ENCODE measurements at regions not wholly inside any gene's neighbourhood (a gene's known extent, or its start where the extent isn't known, plus 50 kb on each side); places are given as distances from the start of the nearest gene placed in this dataset.

- in situ Hi-C loops (cut with MboI; ENCODE audit: low pct_unique_long_range_greater_than_20kb, low sequenced_read_pairs, unreplicated experiment), result no loop called here
- no peak for DNase-seq (ENCODE audit: low spot score)
- no peak for TF ChIP-seq CTCF (IDR thresholded peaks at IDR 0.05; ENCODE audit: extremely low read depth, insufficient read depth, missing control alignments)
Observed at GRCh38 chr1:4213366-4213973, 313.4 kb upstream of the C1orf174 start.

GRCh38 chr1:4214826-4215225, 314.8 kb upstream of the C1orf174 start:
- in situ Hi-C loops (cut with MboI; ENCODE audit: low pct_unique_long_range_greater_than_20kb, low sequenced_read_pairs, unreplicated experiment), result no loop called here
- no peak for TF ChIP-seq CTCF (IDR thresholded peaks at IDR 0.05; ENCODE audit: extremely low read depth, insufficient read depth, missing control alignments)

GRCh38 chr1:4215391-4215790, 315.3 kb upstream of the C1orf174 start:
- TF ChIP-seq CTCF (IDR thresholded peaks at IDR 0.05; ENCODE audit: extremely low read depth, insufficient read depth, missing control alignments), result no peak
- in situ Hi-C loops (cut with MboI; ENCODE audit: low pct_unique_long_range_greater_than_20kb, low sequenced_read_pairs, unreplicated experiment), result no loop called here
- DNase-seq (ENCODE audit: low spot score), result no peak

More at GRCh38 chr1:4214826-4215225, 314.8 kb upstream of the C1orf174 start:
- DNase-seq (ENCODE audit: low spot score), result no peak

- in situ Hi-C loops (cut with MboI; ENCODE audit: low pct_unique_long_range_greater_than_20kb, low sequenced_read_pairs, unreplicated experiment), result no loop called here
- no peak for TF ChIP-seq CTCF (IDR thresholded peaks at IDR 0.05; ENCODE audit: extremely low read depth, insufficient read depth, missing control alignments)
- DNase-seq (ENCODE audit: low spot score), result no peak
Observed at GRCh38 chr1:4216231-4216630, 316.2 kb upstream of the C1orf174 start.

- no peak for DNase-seq (ENCODE audit: low spot score)
- in situ Hi-C loops (cut with MboI; ENCODE audit: low pct_unique_long_range_greater_than_20kb, low sequenced_read_pairs, unreplicated experiment), result no loop called here
- TF ChIP-seq CTCF (IDR thresholded peaks at IDR 0.05; ENCODE audit: extremely low read depth, insufficient read depth, missing control alignments), result no peak
Observed at GRCh38 chr1:4218619-4219018, 318.5 kb upstream of the C1orf174 start.

GRCh38 chr1:4219111-4219510, 319.0 kb upstream of the C1orf174 start:
- in situ Hi-C loops (cut with MboI; ENCODE audit: low pct_unique_long_range_greater_than_20kb, low sequenced_read_pairs, unreplicated experiment), result no loop called here
- TF ChIP-seq CTCF (IDR thresholded peaks at IDR 0.05; ENCODE audit: extremely low read depth, insufficient read depth, missing control alignments), result no peak
- no peak for DNase-seq (ENCODE audit: low spot score)
